Gastroesophageal sphincter (tissue), 4 donors: ENCODE measurements at regions not wholly inside any gene's neighbourhood (a gene's known extent, or its start where the extent isn't known, plus 50 kb on each side); places are given as distances from the start of the nearest gene placed in this dataset.

Experiments
- ATAC-seq: fragments of 150-250 bp; one replicate; pipeline ENCODE4 v1.9.1; 2016; ENCODE audit warnings: mild to moderate bottlenecking, moderate library complexity
- H3K27ac ChIP-seq, 4 donors: fragments of 200-600 bp; sonication (generic) in 3 of 4; 1 replicate in 3 of 4; 2 replicates in 1 of 4; pipeline ENCODE4 v1.5.1; 2016 to 2019
- H3K27me3 ChIP-seq: fragments of 200-600 bp; sonication (generic); one replicate; pipeline ENCODE4 v1.5.1; 2019
- H3K36me3 ChIP-seq, 2 donors: fragments of 200-600 bp; sonication (generic); one replicate each; pipeline ENCODE4 v1.5.1; 2019; ENCODE audit warnings: control low read depth in 1 of 2
- H3K4me1 ChIP-seq, 3 donors: fragments of 200-600 bp; sonication (generic); 1 replicate in 2 of 3; 2 replicates in 1 of 3; pipeline ENCODE4 v1.5.1; 2016 to 2019; ENCODE audit warnings: control low read depth in 2 of 3
- H3K4me3 ChIP-seq, 2 donors: fragments of 200-600 bp; sonication (generic); one replicate each; pipeline ENCODE4 v1.5.1; 2019; ENCODE audit warnings: mild to moderate bottlenecking in 1 of 2, moderate library complexity in 1 of 2
- H3K9me3 ChIP-seq, 3 donors: fragments of 200-600 bp; sonication (generic); one replicate each; pipeline ENCODE4 v1.5.1; 2017 to 2019; ENCODE audit warnings: control low read depth in 2 of 3
- EP300 ChIP-seq: sonication (generic); formaldehyde crosslinking; IDR thresholded peaks from one replicate; pipeline ENCODE4 v1.6.1; 2017; ENCODE audit warnings: antibody characterized with exemption, mild to moderate bottlenecking
- POLR2A ChIP-seq, 2 donors: fragments of 450-650 bp; IDR thresholded peaks; one replicate each; pipeline ENCODE4 v1.6.1; 2017; ENCODE audit warnings: antibody characterized with exemption in 2 of 2, mild to moderate bottlenecking in 2 of 2, moderate library complexity in 1 of 2
- POLR2AphosphoS5 ChIP-seq: sonication (generic); formaldehyde crosslinking; IDR thresholded peaks from one replicate; pipeline ENCODE4 v1.6.1; 2017; ENCODE audit warnings: antibody characterized with exemption
- WGBS, 2 donors: methylation state at CpG; one replicate each; pipeline ENCODE4 v1.1.5; 2018; ENCODE audit warnings: low coverage in 1 of 2; 5-methylcytosine and 5-hydroxymethylcytosine counted together
- TF ChIP-seq, protein P1 (sequence below), 4 experiments: fragments of 200-600 bp in 2 of 4; fragments of 450-650 bp in 2 of 4; sonication (generic) in 1 of 4; IDR thresholded peaks; one replicate each; pipeline ENCODE4 v1.5.1; 2017 to 2019; ENCODE audit warnings: antibody characterized with exemption in 4 of 4, mild to moderate bottlenecking in 2 of 4, moderate library complexity in 2 of 4

DNA sequence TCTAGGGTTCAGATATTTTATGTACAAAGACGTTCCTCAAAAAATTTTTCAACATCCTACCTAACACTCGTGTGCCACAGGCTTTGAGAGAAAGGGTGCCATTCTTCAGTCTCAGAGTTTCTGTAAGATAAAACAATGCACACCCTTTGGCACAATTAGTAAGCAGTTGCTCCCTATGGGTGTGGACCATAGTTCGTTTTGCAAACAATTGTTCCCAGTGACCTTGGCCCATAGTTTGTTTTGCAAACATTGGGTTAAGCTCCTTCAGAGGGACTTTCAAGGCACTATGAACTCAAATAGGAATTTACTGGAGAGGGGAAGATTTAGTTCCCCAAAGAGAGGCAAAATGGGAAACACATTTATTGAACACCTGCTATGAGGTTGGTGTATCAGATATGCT is 220.3 kb upstream of the CA10 start:
- Histone ChIP-seq H3K4me1 (no peaks in the 10 kb centered on the region), H3K27ac (no peak overlapping the region), H3K36me3 (no peaks in the 10 kb centered on the region), H3K27me3 (no peaks in the 10 kb centered on the region), H3K4me3 (no peak overlapping the region), H3K9me3 (no peaks in the 10 kb centered on the region)
- no peak for ATAC-seq
- WGBS, 2 donors: 78 to 79% methylated on average over 3 of the region's 3 CpGs
- no peak for TF ChIP-seq POLR2AphosphoS5
- TF ChIP-seq EP300: no peak
- TF ChIP-seq, protein P1, sequence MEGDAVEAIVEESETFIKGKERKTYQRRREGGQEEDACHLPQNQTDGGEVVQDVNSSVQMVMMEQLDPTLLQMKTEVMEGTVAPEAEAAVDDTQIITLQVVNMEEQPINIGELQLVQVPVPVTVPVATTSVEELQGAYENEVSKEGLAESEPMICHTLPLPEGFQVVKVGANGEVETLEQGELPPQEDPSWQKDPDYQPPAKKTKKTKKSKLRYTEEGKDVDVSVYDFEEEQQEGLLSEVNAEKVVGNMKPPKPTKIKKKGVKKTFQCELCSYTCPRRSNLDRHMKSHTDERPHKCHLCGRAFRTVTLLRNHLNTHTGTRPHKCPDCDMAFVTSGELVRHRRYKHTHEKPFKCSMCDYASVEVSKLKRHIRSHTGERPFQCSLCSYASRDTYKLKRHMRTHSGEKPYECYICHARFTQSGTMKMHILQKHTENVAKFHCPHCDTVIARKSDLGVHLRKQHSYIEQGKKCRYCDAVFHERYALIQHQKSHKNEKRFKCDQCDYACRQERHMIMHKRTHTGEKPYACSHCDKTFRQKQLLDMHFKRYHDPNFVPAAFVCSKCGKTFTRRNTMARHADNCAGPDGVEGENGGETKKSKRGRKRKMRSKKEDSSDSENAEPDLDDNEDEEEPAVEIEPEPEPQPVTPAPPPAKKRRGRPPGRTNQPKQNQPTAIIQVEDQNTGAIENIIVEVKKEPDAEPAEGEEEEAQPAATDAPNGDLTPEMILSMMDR (IDR thresholded peaks at IDR 0.05): no peak
- no peak for TF ChIP-seq POLR2A (IDR thresholded peaks at IDR 0.05)

DNA sequence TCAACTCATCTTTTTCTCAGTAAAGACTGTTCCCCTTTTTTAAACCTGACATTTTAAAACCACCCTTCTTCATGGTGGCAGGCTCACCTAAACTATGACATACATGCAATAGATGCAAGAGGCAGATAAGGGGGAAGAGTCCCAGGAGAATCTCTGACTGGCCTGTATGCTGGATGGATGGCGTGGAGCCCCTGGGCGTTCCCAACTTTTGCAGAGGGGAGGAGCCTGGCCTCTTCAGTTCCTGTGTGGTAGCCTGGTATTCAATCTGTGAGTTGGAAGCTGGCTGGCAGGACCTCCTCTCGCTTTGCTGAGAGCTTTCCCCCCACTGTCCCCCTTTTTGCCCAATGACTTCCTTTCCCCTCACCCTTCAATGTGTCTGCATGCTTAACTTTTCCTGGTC is 217.6 kb upstream of the CA10 start:
- H3K4me3 ChIP-seq: no peak overlapping the region
- TF ChIP-seq, protein P1 (IDR thresholded peaks at IDR 0.05): no peak
- TF ChIP-seq POLR2A (IDR thresholded peaks at IDR 0.05): no peak

DNA sequence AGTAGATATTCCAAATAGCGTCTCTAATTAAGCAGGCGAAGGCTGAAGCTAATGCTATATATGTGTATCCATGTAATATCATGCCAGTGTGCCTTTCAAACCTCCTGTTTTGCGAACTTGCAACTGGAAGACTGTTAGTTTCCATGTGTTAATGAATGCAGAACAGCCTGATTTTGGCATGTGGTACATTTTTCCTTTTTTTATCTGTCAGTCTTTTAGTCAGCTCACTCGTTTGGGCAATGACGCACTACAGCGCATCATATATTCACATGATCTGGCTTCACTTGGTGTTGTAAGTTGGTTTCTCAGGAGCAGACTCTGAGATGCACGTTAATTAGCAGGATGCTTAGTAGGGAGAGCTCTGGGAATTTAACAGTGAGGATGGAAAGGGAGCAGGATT is 210.4 kb upstream of the CA10 start:
- no peaks in the 10 kb centered on the region for H3K4me1 ChIP-seq
- TF ChIP-seq POLR2A (IDR thresholded peaks at IDR 0.05): no peak
- TF ChIP-seq, protein P1 (IDR thresholded peaks at IDR 0.05): no peak
- TF ChIP-seq EP300: no peak
- no peak for TF ChIP-seq POLR2AphosphoS5
- H3K27ac ChIP-seq: no peak overlapping the region
- no peaks in the 10 kb centered on the region for H3K27me3 ChIP-seq
- H3K9me3 ChIP-seq: no peaks in the 10 kb centered on the region
- no peak for ATAC-seq
- WGBS, 2 donors: 72 to 93% methylated on average over 4 to 7 of the region's 7 CpGs
- no peak overlapping the region for H3K4me3 ChIP-seq
- H3K36me3 ChIP-seq: no peaks in the 10 kb centered on the region

More for the DNA sequence above, 217.6 kb upstream of the CA10 start:
- no peak for ATAC-seq
- H3K27me3 ChIP-seq: no peaks in the 10 kb centered on the region
- H3K27ac ChIP-seq: no peak overlapping the region
- 89% methylated on average over 3 of the region's 3 CpGs; no CpG with 5 or more reads in 1 of the 2 donors for WGBS, 2 donors
- H3K9me3 ChIP-seq: no peaks in the 10 kb centered on the region
- H3K36me3 ChIP-seq: no peaks in the 10 kb centered on the region
- no peaks in the 10 kb centered on the region for H3K4me1 ChIP-seq

DNA sequence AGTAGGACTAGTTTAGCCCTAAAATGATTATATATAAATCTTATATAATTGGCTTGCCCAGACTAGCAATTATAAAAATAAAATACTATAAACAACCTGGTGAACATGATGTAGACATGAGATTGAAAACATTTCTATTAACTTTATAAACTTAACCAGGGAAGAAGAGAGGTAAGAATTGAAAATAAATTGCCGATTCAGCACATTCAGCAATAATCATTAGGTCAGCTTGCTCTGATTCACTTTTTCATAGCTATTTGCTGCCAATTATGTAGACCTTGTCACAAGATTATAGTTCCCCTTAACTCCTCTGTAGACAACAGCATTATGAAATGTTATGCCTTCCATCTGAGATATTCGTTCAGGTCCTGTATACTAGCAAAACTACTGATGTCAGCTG is 199.3 kb upstream of the CA10 start:
- no peaks in the 10 kb centered on the region for H3K36me3 ChIP-seq
- peaks cover 0 to 5% (median 0%) of the 10 kb centered on the region in 3 donors for H3K9me3 ChIP-seq
- no peaks in the 10 kb centered on the region for H3K27me3 ChIP-seq
- TF ChIP-seq POLR2A (IDR thresholded peaks at IDR 0.05) (no peak), EP300 (no peak), POLR2AphosphoS5 (no peak)
- TF ChIP-seq, protein P1 (IDR thresholded peaks at IDR 0.05): no peak
- no peak overlapping the region for H3K27ac ChIP-seq
- WGBS, 2 donors: 68 to 100% methylated on average over 2 of the region's 2 CpGs
- H3K4me1 ChIP-seq: no peaks in the 10 kb centered on the region
- no peak overlapping the region for H3K4me3 ChIP-seq
- no peak for ATAC-seq

DNA sequence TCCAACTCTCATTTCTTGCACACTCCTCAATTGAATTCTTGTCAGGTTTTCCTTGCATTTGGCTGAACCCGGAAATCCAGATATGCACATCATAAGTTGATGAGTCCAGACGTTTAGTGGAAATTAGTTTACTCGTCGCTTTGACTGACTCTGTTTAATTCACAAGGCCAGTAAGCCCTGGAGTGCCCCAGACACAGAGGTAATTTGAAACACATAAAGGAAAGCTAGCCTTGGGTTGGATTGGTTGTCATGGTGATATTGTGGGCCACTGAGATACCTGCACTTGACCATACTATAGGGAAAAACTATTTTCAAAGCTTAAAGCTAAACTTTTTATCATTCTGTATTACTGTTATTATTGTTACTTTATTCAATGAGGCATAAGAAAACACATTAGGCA is 178.3 kb upstream of the CA10 start:
- Histone ChIP-seq H3K4me1 (no peaks in the 10 kb centered on the region), H3K36me3 (no peaks in the 10 kb centered on the region), H3K27me3 (no peaks in the 10 kb centered on the region), H3K27ac (no peak overlapping the region), H3K9me3 (no peaks in the 10 kb centered on the region), H3K4me3 (no peak overlapping the region)
- no peak for ATAC-seq
- whole genome bisulfite sequencing, 2 donors: 46 to 52% methylated on average over 4 of the region's 4 CpGs
- no peak for TF ChIP-seq POLR2A (IDR thresholded peaks at IDR 0.05)
- TF ChIP-seq, protein P1 (IDR thresholded peaks at IDR 0.05): no peak
- no peak for TF ChIP-seq POLR2AphosphoS5
- TF ChIP-seq EP300: no peak
